Islet of Langerhans (tissue), 1 donor: ENCODE measurements at regions not wholly inside any gene's neighbourhood (a gene's known extent, or its start where the extent isn't known, plus 50 kb on each side); places are given as distances from the start of the nearest gene placed in this dataset.
"Not testable (repeated sequence)": the region's sequence is repeated elsewhere in the genome, so short reads cannot be mapped to it uniquely, and the experiment has no call there.

ENCODE experiments used
- FAIRE-seq: peaks from one replicate; lab custom pipeline; 2011; peaks lifted over from hg19 to GRCh38; lab: Jason Lieb, UNC

DNA sequence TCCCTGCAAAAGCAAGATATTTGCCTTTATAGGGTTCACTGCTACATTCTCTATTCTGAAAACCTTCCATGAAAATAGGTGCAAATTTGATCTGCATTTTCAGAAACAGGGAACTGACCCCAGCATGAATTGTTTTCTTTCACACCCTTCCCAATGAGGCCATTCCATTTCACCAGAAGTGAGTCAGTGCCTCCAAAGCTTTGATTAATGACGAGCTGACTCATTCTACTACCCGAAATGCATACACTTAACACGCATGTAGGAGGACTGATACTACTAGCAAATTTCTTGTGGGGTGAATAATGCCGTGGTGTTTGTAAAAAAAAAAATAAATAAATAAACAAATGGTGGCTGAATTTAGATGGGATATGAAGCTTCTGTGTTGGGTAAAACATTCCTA, 146.9 kb upstream of the FGF13 start:
- FAIRE-seq, result no peak

DNA sequence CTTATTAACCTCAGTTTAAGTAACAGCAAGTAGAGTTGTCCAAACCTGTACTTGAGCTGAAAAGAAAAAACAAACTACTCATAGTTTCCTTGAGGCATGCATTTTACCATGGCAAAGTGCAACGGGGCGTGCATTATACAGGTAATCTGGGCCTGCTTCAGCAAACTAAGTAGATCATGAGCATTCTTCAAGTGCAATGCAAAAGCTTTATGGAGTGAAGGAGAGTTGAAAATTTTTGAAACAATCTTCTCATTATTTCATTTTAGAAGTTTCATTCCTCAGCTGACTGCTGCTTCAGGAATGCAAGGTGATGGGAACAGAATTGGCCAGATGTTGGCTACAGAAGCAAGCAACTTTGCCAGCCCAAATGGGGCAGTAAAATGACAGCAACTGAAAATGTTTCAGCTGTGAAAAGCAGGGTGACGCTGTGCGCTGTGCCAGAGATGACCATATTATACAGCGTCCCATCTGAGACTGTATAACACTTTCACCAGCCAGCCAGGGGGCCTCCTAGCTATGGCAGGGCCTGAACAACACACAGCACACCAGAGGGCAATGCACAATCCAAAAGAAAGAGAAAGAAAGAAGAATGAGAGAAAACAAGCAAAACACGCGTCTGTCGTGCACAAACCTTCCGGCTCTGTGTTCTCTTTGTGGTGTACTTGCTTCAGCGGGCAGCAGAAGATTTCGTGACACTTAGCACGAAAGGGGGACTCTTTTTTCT, 145.5 kb upstream of the FGF13 start:
- FAIRE-seq, result no peak

DNA sequence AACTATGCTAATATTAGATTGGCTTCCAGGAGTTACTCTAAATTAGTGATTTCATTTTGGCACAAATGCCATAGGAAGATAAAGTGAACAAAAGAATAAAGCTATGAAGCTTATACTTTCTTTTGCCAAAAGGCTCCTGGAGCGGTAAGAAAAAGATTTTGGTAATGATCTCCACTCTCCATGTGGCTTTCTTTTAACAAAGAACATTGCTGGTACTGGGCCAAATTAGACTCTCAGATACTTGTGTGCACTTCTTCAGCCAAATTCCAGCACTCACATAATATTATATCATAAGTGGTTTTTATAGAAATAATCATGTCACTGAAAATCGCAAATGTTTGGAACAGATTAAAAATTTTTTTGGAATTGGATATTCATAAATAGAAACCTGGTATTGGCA, 142.4 kb upstream of the FGF13 start:
- no peak for FAIRE-seq

DNA sequence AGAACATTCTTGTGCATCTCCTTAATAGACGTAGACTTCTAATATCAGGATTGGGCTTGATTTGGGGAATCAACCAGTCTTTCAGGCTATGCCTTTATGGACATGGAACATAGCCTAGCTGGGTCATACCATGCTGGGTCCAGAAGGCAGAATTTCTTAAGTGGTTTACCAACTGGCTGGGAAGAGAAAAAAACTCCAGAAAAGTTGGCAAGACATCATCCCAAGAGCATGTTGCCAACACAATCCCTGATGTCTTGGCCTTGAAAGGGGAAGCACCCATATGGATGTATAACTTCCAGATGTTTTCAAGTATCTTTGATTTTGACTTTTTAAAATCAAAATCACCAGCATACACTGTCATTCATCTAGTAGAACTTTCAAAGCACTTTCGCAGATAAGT, 138.0 kb upstream of the FGF13 start:
- FAIRE-seq, result no peak

DNA sequence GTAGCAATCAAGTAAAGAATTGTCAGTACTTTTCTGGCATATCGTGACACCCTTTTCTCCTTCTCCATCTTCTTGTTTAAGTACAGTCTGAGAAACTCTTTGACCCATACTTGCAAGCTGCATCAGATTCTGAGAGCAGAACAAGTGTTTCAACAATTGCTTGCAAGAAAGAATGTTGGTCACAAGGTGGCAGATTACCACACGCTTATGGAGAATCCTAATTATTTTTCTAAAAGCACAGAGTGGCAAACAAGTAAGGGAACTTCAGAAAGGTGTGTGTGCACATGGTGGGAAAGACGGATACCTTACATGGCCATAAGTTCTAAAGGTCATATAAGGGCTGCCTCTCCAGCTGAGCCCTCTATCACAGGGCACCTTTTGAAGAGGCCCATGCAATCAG, 136.4 kb upstream of the FGF13 start:
- no peak for FAIRE-seq

DNA sequence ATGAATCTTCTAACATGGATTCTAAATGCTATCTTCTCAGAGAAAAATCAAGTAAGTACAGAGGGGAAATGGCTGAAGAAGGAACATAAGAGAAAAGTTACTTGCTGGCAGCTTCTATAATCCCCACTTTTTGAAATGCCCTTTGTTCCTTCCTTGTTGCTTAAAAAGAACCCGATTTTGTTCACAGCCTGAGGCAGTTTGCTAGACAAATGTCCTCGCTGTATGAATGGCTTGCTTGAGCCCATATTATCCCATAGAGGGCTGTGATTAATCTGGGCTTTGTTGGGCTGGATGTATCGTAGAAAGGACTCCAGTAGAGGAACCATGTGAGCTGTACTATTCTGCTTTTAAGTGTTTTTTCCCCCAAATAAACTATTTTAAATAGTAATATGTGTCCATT, 134.3 kb upstream of the FGF13 start:
- no peak for FAIRE-seq

DNA sequence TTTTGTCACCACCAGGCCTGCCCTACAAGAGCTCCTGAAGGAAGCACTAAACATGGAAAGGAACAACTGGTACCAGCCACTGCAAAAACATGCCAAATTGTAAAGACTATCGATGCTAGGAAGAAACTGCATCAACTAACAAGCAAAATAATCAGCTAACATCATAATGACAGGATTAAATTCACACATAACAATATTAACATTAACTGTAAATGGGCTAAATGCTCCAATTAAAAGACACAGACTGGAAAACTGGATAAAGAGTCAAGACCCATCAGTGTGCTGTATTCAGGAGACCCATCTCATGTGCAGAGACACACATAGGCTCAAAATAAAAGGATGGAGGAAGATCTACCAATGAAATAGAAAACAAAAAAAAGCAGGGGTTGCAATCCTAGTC, 95.9 kb upstream of the FGF13 start:
- FAIRE-seq, result not testable (repeated sequence)

DNA sequence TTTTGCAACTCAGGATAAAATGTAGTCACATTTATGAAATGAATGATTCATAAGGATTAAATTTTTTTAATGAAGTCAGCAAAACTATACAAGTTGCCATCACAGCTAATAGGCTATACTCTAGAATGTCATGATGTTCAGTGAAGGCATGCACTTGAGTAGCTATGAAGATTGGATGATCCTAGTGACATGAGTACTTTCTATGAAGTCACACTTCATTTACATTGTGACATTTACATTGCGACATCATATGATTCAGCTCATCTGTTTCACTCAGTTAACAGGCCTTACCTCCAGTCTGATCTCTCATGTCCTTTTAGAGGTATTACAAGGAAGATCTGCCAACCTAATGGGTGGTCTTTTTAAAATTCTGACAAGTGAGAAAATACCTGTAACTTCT, 82.7 kb upstream of the FGF13 start:
- FAIRE-seq, result peak; percentile 47

DNA sequence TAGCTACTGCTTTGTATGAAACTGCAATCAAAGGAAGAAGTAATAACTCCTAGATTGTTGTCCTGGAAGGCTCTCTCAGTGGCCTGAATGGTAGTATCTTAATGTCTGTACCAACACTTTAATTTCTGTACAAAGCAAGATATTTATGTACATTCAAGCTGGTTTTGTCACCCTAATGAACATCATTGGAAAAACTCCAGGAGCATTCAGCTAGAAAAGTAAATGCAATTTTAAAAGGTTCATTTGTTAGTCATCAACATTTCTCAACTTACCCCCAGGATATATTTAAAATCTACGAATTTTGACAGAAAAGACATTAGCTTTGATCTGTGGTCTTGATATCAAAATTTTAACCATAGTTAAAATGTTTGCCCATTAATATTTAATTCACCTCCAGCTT, 80.0 kb upstream of the FGF13 start:
- no peak for FAIRE-seq

DNA sequence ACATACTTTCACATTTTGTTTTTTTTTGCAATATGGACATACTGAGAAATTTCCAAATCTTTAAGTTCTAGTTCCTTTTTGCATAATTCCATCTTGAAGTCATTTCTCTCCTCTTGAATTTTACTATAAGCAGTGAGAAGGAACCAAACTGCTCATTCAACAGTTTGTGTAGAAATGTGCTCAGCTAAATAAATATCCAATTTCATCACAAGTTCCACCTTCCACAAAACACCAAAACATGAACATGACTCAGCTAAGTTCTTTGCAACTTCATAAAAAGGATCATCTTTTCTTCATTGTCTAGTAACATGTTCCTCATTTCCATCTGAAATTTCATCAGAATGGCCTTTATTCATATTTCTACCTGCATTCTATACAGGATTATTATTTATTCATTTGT, 77.3 kb upstream of the FGF13 start:
- FAIRE-seq, result no peak

DNA sequence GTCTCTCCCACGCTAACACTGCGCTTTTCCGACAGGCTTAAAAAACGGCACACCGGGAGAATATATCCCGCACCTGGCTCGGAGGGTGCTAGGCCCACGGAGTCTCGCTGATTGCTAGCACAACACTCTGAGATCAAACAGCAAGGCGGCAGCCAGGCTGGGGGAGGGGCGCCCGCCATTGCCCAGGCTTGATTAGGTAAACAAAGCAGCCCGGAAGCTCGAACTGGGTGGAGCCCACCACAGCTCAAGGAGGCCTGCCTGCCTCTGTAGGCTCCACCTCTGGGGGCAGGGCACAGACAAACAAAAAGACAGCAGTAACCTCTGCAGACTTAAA, 67.0 kb upstream of the FGF13 start:
- not testable (repeated sequence) for FAIRE-seq

DNA sequence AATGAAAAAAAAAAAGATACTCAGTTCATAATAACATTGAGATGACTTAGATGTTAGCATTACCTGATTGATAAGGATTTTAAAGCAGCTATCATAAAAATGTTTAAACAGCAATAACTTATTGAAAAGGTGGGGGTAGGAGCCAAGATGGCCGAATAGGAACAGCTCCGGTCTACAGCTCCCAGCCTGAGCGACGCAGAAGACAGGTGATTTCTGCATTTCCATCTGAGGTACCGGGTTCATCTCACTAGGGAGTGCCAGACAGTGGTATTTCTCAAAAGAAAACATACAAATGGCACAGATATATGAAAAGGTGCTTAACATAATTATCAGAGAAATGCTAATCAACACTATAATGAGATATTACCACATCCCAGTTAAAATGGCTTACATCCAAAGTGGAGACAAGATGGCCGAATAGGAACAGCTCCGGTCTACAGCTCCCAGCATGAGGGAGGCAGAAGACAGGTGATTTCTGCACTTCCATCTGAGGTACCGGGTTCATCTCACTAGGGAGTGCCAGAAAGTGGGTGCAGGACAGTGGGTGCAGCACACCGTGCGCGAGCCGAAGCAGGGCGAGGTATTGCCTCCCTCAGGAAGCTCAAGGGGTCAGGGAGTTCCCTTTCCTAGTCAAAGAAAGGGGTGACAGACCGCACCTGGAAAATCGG, 66.5 kb upstream of the FGF13 start:
- FAIRE-seq, result not testable (repeated sequence)

DNA sequence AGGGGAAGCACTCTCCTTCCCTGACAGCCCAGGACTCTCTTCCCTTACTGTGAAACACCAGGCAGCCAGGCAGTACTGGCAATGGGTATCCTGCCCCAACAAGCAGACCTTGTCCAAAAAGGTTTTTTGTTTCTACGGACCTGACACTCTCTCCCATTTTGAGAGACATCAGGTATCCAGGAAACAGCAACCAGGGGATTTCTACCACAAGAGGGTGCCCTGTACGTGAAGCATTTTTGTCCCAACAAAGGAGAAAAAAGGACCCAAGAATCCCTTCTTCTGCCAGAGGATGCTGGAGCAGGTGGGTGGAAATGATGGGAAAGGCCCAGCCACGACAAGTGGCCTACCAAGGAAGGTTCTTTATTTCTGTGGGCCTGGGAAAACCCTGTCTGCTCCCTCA, 65.7 kb upstream of the FGF13 start:
- no peak for FAIRE-seq

DNA sequence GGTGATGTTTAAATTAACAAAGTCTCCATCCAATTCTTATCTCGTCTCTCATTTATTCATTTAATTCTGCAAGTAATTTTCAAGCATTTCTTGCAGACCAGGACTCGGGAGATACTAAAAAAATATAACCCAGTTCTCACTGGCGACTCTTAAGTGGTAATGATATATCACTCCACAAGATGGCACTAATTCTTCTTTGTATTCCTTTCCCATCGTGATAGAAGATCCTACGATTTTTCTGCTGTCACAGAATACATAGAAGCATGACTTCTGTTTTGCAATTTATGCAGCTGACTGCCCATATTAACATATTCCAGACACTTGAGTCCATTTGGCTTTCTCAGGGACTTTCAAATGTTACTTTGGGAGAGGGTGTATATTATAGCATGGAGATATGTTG, 64.0 kb upstream of the FGF13 start:
- peak; percentile 82 for FAIRE-seq

DNA sequence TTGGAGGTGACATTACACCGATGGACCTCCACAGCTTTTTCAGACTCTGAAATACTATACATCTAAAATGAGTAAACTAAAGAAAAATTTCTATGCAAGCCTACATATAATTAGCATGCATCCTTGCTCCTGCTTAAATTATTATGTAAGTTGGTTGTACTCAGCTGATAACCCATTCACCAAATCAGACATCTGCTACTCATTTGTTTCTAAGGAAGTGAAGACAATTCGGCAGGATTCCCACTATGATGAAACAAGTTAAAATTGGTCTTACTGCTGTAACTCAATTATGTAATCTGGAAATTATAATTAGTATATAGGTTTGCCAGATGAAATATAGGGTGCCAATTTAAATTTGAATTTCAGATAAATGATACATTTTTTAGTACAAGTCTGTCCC, 59.5 kb upstream of the FGF13 start:
- no peak for FAIRE-seq

DNA sequence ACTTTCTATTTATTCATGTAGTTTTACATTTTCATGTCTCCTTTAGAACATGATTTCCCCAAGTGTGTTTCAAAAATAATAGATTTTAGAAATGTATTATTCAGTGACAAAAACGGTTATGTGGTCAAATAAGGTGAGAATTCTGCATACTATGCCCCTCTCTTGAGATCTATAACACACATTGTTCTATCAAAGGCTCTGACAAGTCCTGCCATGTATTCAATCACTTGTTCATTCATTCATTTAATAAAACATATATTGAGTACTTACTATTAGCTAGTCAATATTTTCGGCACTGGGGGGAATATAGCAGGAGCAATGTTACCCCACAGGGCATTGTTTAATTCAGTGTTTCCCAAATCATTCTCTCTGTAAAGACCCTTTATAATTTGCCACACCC, 58.4 kb upstream of the FGF13 start:
- FAIRE-seq, result no peak

DNA sequence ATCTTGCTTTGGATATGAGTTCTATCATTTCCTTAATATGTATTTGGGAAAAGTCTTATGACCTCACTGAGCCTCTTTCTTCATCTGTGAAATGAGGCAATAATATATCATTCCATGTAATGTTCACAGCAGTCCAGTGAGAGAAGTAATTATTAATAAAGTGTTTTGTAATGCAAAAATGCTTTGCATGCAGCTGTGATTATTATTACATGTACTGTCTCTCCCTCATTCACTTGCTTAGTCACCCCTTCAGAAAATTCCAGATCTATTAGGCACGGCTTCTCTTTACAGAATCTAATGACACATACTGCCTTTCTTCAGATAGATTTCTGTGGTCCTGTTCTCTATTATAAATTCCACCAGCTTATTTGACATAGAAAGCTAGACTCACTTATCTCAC, 53.5 kb upstream of the FGF13 start:
- no peak for FAIRE-seq

DNA sequence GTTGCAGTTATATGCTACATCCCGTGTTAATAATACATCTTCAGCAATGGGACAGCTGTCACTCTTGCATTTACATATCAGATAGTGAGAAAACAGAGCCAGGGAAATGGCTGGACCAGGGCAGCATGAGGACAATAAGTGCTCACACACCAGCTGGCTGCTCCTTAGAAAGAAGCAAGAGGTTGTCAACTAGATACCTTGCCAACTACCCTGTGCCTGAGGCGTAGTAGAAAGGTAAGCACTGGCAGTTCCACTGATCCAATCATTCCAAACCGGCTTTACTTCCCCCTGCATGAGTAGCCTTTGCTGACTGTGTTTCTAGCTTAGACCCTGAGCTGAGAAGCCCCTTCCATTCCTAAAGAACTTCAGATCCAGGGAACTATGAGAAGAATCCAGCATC, 52.2 kb upstream of the FGF13 start:
- no peak for FAIRE-seq

DNA sequence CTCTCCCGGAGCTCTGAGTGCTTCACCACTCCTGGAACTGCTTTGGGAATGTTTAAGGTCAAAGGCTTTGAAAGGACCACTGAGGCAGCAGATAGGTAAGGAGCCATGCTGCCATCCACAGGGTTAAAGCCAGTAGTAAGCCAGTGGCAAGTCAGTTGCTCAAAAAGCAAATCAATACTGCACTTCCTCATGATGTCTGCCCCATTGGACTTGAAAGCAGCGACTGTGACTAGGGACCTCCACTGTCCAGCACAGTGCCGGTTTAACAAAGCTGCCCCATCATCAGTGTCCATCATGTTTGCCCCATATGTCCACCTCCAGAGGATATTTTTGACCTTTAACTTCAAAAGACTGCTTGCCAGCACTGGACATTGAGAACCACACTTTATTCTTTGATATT, 49.9 kb upstream of the FGF13 start:
- no peak for FAIRE-seq
